Gastroesophageal sphincter (tissue), 2 donors: ENCODE measurements at regions not wholly inside any gene's neighbourhood (a gene's known extent, or its start where the extent isn't known, plus 50 kb on each side); places are given as distances from the start of the nearest gene placed in this dataset.

Experiments
- EP300 ChIP-seq: sonication (generic); formaldehyde crosslinking; IDR thresholded peaks from one replicate; pipeline ENCODE4 v1.6.1; 2017; ENCODE audit warnings: antibody characterized with exemption, mild to moderate bottlenecking
- POLR2A ChIP-seq, 2 donors: fragments of 450-650 bp; IDR thresholded peaks; one replicate each; pipeline ENCODE4 v1.6.1; 2017; ENCODE audit warnings: antibody characterized with exemption in 2 of 2, mild to moderate bottlenecking in 2 of 2, moderate library complexity in 1 of 2

GRCh38 chr14:28946267-28946666 is 179.7 kb downstream of the FOXG1 start:
- TF ChIP-seq EP300 (no peak), POLR2A (IDR thresholded peaks at IDR 0.05) (no peak)
